ENCODE measurements at regions not wholly inside any gene's neighbourhood (a gene's known extent, or its start where the extent isn't known, plus 50 kb on each side); places are given as distances from the start of the nearest gene placed in this dataset.
"Not testable (repeated sequence)": the region's sequence is repeated elsewhere in the genome, so short reads cannot be mapped to it uniquely, and the experiment has no call there.

DNA sequence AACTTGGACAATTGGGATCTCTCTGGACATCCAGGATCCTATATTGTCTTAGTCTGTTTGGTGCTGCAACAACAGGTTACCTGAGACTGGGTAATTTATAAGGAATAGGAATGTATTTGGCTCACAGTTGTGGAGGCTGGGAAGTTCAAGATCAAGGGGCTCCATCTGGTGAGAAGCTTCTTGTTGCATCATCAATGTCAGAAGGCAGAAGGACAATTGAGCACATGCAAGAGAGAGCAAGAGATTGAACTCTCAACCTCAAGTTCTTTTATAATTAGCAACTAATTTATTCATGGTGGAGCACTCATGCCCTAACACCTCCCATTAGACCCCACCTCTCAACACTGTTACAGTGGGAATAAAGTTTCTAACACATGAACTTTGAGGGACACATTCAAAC lies 124.7 kb upstream of the ETV3 start:
- Mint-ChIP-seq H3K4me3 (no peak overlapping the region), H3K9me3 (no peaks in the 10 kb centered on the region), H3K36me3 (ENCODE audit: low read depth) (no peaks in the 10 kb centered on the region), H3K4me1 (no peaks in the 10 kb centered on the region), H3K27ac (no peak overlapping the region), H3K27me3 (peaks cover 21% of the 10 kb centered on the region)
- no peak for DNase-seq
- ChIA-PET CTCF (no interaction called here), POLR2A (no interaction called here)

DNA sequence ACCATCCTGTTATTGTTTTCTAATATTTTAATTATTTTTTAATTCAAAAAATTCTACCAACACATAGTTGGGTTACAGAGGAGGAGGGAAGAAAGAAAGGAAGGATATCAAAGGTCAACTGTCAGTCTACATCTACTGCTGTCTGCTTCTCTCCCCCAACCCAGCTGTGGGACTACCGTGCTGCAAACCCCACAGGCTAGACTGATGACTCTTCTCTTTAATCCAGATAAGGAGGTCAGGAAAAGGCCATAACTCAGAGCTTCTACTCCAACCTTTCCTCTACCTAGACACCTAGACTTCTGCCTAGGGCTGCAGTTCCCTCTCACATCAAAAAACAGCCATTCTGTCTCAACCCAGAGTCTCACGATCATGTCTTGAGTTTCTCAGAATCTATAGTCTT lies 124.2 kb upstream of the ETV3 start:
- H3K4me1 Mint-ChIP-seq = no peaks in the 10 kb centered on the region

DNA sequence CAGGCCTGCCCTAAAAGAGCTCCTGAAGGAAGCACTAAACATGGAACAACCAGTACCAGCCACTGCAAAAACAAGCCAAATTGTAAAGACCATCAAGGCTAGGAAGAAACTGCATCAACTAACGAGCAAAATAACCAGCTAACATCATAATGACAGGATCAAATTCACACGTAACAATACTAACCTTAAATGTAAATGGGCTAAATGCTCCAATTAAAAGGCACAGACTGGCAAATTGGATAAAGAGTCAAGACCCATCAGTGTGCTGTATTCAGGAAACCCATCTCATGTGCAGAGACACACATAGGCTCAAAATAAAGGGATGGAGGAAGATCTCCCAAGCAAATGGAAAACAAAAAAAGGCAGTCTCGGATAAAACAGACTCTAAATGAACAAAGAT lies 117.7 kb upstream of the ETV3 start:
- H3K27ac Mint-ChIP-seq; CTCF ChIA-PET; H3K4me3 Mint-ChIP-seq; H3K9me3 Mint-ChIP-seq; DNase-seq; H3K27me3 Mint-ChIP-seq; POLR2A ChIA-PET; H3K4me1 Mint-ChIP-seq; H3K36me3 Mint-ChIP-seq (ENCODE audit: low read depth): not testable (repeated sequence)

More for the DNA sequence above, 124.2 kb upstream of the ETV3 start:
- DNase-seq = no peak
- Mint-ChIP-seq H3K4me3 (no peak overlapping the region), H3K36me3 (ENCODE audit: low read depth) (no peaks in the 10 kb centered on the region), H3K9me3 (no peaks in the 10 kb centered on the region), H3K27me3 (peaks cover 19% of the 10 kb centered on the region), H3K27ac (no peak overlapping the region)
- CTCF ChIA-PET = no interaction called here
- POLR2A ChIA-PET = no interaction called here

DNA sequence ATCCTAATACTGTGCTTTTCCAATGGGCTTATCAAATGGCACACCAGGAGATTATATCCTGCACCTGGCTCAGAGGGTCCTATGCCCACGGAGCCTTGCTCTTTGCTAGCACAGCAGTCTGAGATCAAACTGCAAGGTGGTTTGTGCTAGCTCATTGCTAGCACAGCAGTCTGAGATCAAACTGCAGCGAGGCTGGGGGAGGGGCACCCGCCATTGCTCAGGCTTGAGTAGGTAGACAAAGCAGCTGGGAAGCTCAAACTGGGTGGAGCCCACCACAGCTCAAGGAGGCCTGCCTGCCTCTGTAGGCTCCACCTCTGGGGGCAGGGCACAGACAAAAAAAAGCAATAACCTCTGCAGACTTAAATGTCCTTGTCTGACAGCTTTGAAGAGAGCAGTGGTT lies 116.0 kb upstream of the ETV3 start:
- H3K27ac Mint-ChIP-seq; H3K36me3 Mint-ChIP-seq (ENCODE audit: low read depth); H3K4me1 Mint-ChIP-seq; POLR2A ChIA-PET; H3K4me3 Mint-ChIP-seq; H3K9me3 Mint-ChIP-seq; DNase-seq; CTCF ChIA-PET: not testable (repeated sequence)
- H3K27me3 Mint-ChIP-seq = peaks cover 16% of the 10 kb centered on the region

DNA sequence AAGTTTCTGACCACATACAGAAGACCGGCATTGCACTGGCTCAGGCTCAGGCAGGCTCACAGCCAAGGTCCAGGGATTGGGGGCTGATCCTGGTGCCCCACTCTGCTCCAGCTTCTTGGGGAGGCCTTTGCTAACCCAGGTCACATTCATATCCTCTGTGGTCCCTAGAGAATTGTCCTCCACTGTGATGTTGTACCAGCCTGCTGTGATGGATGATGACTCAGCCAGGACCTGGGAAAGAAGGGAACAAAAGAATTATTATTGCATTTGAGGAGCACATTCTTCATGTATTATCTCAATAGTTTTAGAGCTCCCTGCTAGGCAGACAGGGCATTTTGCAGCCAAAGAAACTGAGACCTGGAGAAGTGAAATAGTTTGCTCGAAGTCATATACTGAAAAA lies 114.3 kb upstream of the ETV3 start:
- ChIA-PET CTCF (no interaction called here), POLR2A (no interaction called here)
- Mint-ChIP-seq H3K4me1 (no peaks in the 10 kb centered on the region), H3K27me3 (peaks cover 25% of the 10 kb centered on the region), H3K4me3 (no peak overlapping the region), H3K27ac (no peak overlapping the region), H3K9me3 (no peaks in the 10 kb centered on the region), H3K36me3 (ENCODE audit: low read depth) (no peaks in the 10 kb centered on the region)
- no peak for DNase-seq

DNA sequence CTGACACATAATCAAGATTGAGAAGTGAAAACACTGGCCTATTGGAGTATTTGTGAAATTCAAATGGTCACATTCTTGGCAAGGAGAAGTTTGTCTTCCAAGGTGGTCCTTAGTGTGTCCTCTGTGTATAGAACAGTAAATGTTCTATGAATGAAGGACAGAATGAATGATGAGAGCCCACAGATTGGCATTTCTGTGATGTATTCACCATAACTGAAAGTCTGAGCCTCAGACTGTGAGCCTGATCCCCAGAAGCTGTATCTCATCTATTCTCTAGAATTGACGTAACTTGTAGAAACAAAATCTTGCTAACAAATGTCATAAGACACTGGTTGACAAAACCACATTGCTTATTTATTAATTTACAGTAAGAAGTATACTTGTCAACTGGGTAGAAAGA lies 111.5 kb upstream of the ETV3 start:
- no peaks in the 10 kb centered on the region for H3K9me3 Mint-ChIP-seq
- ChIA-PET CTCF (no interaction called here), POLR2A (no interaction called here)
- DNase-seq = no peak
- H3K4me3 Mint-ChIP-seq = no peak overlapping the region
- no peak overlapping the region for H3K27ac Mint-ChIP-seq
- no peaks in the 10 kb centered on the region for H3K36me3 Mint-ChIP-seq (ENCODE audit: low read depth)
- no peaks in the 10 kb centered on the region for H3K4me1 Mint-ChIP-seq
- peaks cover 31% of the 10 kb centered on the region for H3K27me3 Mint-ChIP-seq

DNA sequence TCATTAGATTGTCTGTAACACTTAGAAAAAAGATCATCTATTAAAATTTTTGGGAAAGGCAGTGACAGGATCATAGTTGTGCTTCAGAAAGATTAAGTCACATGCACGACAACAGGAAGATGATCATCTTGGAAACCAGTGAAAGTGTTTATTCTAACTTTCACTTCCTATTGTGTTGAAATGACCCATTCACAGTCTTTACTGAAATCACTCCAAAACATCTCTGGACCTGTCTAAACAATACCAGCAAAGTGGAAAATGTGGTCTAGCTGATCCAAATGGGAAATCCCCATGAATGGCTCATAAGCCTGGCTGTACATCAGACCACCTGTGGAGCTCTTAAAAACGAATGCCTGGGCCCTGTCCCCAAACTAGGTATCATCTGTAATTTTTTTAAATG lies 111.1 kb upstream of the ETV3 start:
- Mint-ChIP-seq H3K9me3 (no peaks in the 10 kb centered on the region), H3K4me3 (no peak overlapping the region), H3K4me1 (no peaks in the 10 kb centered on the region), H3K27ac (no peak overlapping the region), H3K27me3 (peaks cover 34% of the 10 kb centered on the region), H3K36me3 (ENCODE audit: low read depth) (no peaks in the 10 kb centered on the region)
- CTCF ChIA-PET = no interaction called here
- POLR2A ChIA-PET = no interaction called here
- DNase-seq = no peak

DNA sequence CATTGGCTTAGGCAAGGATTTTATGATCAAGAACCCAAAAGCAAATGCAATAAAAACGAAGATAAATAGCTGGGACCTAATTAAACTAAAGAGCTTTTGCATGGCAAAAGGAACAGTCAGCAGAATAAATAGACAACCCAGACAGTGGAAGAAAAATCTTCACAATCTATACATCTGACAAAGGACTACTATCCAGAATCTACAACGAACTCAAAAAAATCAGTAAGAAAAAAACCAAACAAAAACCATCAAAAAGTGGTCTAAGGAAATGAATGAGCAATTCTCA lies 109.5 kb upstream of the ETV3 start:
- DNase-seq; POLR2A ChIA-PET; H3K4me1 Mint-ChIP-seq; H3K4me3 Mint-ChIP-seq; H3K27ac Mint-ChIP-seq; H3K36me3 Mint-ChIP-seq (ENCODE audit: low read depth); H3K9me3 Mint-ChIP-seq; CTCF ChIA-PET: not testable (repeated sequence)
- H3K27me3 Mint-ChIP-seq = peaks cover 36% of the 10 kb centered on the region

DNA sequence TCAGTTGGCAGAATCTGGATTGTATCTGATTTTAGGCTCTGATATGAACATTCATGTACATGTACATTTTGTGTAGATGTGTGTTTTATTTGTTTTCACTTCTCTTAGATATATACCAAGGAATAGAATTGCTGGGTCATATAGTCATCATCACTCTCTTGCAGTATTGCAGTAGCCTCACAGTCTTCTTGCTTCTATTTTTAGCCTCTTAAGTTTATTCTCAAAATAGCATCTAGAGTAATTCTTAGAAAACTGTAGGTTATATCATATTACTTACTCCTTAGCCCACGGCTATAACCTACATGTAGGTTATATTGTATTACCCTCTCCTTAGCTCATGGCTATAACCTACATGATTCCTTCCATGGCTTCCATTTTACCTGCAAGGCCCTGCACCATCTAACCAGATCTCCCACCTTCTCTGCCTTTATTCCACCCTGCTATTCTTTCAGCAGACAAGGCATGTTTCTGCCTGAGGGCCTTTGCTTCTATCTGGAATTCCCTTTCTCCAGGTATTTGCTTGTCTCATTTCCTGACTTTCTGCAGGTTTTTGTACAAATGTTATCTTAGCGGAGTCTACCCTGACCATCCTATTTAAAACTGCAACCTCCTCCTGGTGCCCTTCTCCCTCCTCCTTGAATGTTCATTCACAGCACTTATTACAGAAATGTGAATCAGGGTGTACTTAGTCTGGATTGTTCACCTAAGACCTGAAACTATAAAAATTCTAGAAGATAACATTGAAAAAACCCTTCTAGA lies 109.0 kb upstream of the ETV3 start:
- H3K4me3 Mint-ChIP-seq = no peak overlapping the region
- DNase-seq = no peak
- POLR2A ChIA-PET = no interaction called here

DNA sequence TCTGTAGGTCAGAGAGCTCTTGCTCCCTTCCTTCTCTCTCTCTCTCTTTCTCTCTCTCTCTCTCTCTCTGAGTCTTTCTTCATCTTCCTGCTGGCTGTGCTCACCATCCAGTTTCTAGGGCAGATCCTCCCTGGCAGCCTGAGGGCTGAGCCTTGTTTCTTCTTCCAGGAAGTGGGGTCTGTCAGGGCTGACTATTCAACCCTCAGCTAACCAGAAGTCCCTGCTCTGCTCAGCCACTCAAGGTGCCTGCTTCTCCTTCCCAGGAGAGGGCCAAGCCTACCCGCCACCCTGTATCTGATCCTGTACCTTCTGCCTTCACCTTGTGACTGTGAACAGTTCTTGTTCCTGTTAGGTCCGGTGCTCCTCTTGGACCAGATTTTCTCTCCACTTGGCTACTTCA lies 107.6 kb upstream of the ETV3 start:
- Mint-ChIP-seq H3K9me3 (no peaks in the 10 kb centered on the region), H3K36me3 (ENCODE audit: low read depth) (no peaks in the 10 kb centered on the region), H3K4me1 (no peaks in the 10 kb centered on the region), H3K27ac (no peak overlapping the region), H3K4me3 (no peak overlapping the region), H3K27me3 (peaks cover 35% of the 10 kb centered on the region)
- DNase-seq = no peak
- ChIA-PET CTCF (no interaction called here), POLR2A (no interaction called here)

More for the DNA sequence above, 109.0 kb upstream of the ETV3 start:
- no peaks in the 10 kb centered on the region for H3K36me3 Mint-ChIP-seq (ENCODE audit: low read depth)
- H3K4me1 Mint-ChIP-seq = no peaks in the 10 kb centered on the region
- H3K27ac Mint-ChIP-seq = no peak overlapping the region
- peaks cover 35% of the 10 kb centered on the region for H3K27me3 Mint-ChIP-seq
- no peaks in the 10 kb centered on the region for H3K9me3 Mint-ChIP-seq
- CTCF ChIA-PET = no interaction called here

DNA sequence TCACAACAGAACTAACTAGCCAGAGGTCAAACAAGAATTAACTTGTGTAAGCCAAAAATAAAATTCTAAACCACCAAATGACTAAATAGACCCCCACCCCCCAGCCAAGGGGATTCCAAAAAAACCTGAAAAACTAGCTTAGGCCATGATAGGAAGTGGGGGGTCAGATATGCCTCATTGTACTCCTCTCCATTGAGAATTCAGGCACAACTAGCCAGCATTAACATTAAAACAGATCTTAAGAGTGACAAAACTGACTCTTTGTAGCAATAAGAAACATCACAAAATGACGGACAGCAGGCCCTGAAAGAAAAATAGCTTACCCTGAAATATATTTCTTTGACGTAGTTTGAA lies 103.0 kb upstream of the ETV3 start:
- ChIA-PET CTCF (no interaction called here), POLR2A (no interaction called here)
- Mint-ChIP-seq H3K27ac (no peak overlapping the region), H3K4me3 (no peak overlapping the region), H3K27me3 (peaks cover 27% of the 10 kb centered on the region), H3K9me3 (no peaks in the 10 kb centered on the region), H3K4me1 (no peaks in the 10 kb centered on the region), H3K36me3 (ENCODE audit: low read depth) (no peaks in the 10 kb centered on the region)
- no peak for DNase-seq

DNA sequence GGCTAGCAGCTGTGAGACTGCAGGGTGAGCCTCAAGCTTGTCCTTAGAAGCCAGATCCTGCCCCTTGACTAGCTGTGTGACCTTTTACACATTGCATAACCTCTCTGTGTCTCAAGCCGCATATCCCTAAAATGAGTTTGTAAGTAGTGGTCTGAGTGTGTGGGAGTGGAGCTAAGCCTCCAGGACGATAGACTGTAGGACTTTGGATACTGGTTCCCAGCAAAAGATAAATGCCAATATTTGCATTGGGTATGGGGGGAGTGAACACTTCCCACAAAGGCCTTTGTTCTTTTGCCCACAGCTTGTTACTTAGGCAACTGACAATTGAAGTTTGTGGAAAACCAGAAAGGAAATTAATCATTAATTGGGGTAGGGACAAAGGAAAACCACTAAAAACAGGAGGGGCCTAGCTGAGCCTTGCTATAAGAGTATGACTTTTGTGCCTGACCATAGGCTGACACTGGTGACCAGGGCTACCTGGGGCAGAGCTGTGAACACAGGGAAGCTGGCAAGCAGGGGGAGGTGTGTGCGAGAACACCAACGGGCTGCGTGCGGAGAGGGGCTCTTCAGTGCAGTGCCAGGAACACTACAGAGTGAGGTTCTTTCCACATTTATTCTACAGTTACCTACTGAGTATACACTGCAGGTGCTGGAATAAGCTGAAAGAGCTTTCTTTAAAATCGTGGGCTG lies 102.4 kb upstream of the ETV3 start:
- H3K9me3 Mint-ChIP-seq = no peaks in the 10 kb centered on the region
- ChIA-PET CTCF (no interaction called here), POLR2A (no interaction called here)
- no peak for DNase-seq
- peaks cover 32% of the 10 kb centered on the region for H3K27me3 Mint-ChIP-seq
- H3K4me1 Mint-ChIP-seq = no peaks in the 10 kb centered on the region
- H3K36me3 Mint-ChIP-seq (ENCODE audit: low read depth) = no peaks in the 10 kb centered on the region
- no peak overlapping the region for H3K27ac Mint-ChIP-seq
- H3K4me3 Mint-ChIP-seq = no peak overlapping the region

DNA sequence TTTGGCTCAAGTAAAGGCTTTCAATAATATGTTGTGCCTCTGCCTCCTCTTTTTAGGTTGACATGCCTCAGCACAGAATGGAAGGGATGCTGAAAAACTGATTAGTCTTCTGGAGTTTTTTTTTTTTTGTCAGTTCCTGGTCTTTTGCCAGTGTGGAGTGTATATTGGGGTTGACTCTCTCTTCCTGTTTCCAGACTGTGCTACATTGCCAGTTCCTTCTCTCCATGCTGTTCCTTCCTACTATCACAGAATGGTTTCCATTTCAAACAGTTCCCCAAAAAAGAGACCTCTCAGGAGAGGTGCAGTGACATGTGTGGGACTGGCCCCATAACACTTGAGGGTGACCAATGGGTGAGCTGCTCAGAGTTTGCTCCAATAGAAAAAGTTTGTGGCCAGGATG lies 101.7 kb upstream of the ETV3 start:
- no peak for DNase-seq
- Mint-ChIP-seq H3K27ac (no peak overlapping the region), H3K36me3 (ENCODE audit: low read depth) (no peaks in the 10 kb centered on the region), H3K4me3 (no peak overlapping the region), H3K27me3 (peaks cover 35% of the 10 kb centered on the region), H3K9me3 (no peaks in the 10 kb centered on the region), H3K4me1 (no peaks in the 10 kb centered on the region)
- ChIA-PET CTCF (no interaction called here), POLR2A (no interaction called here)

DNA sequence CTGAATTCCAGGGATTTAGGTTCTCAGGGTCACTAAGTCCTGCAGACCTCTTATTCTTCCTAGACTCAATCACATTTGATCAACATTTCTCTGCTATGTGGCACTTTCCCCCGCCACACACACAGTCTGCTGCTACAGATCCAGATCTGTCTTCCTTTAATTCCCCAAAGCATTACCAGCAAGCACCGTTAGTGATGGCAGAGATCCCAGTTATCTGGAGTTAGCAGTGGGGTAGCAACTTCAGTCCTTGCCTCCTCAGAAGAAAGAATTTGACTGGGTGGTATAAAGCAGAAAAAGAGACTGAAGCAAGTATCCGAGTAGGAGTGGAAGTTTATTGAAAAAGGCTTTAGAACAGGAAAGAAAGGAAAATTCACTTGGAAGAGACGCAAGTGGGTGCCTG lies 100.4 kb upstream of the ETV3 start:
- H3K27ac Mint-ChIP-seq = no peak overlapping the region
- no peaks in the 10 kb centered on the region for H3K9me3 Mint-ChIP-seq
- no peak for DNase-seq
- H3K27me3 Mint-ChIP-seq = peaks cover 30% of the 10 kb centered on the region
- POLR2A ChIA-PET = no interaction called here
- H3K4me1 Mint-ChIP-seq = peaks cover 7% of the 10 kb centered on the region
- no peak overlapping the region for H3K4me3 Mint-ChIP-seq
- peaks cover under 1% of the 10 kb centered on the region for H3K36me3 Mint-ChIP-seq (ENCODE audit: low read depth)
- CTCF ChIA-PET = no interaction called here

All from activated CD4-positive, alpha-beta memory T cell treated with anti-CD3 and anti-CD28 coated beads, Interleukin-2, amount 10 ng/mL, durations not matched to agents 7 days and 5 days (primary cell).